ENCODE measurements at regions not wholly inside any gene's neighbourhood (a gene's known extent, or its start where the extent isn't known, plus 50 kb on each side); places are given as distances from the start of the nearest gene placed in this dataset.

DNA sequence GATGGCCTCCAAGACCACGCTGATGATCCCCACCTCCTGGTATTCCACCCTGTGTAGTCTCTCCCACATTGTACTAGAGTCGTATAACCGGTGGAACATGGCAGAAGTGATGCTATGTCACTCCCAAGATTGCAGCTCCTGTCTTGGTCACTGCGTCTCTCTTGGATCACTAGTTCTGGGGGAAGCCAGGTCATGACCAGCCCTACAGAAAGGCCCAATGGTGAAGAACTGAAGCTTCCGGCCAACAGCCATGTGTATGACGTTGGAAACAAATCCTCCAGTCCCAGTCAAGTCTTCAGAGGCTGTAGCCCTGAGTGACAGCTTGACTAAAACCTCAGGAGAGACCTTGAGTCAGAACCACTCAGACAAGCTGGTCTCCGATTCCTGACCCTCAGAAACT, 61.9 kb upstream of the FNDC3B start:
- POLR2A ChIA-PET, result no interaction called here

DNA sequence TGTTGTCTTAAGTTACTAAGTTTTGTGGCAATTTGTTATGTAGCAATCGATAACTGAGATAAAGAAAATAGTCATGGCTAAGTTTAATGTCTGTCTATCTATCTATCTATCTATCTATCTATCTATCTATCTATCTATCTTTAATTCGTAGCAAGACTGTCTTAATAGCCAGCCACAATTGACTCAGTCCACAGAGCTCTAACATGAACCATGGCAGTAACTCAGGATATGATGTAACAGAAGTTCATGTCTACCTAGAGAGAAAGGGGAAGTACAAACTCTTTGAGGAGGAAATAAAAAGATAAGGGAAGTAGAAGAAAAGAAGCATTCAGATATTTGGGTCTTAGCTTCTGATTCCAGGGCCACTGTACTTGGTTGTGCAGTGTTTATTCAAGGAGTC, 61.5 kb upstream of the FNDC3B start:
- no peak for DNase-seq (ENCODE audit: low read depth, low spot score)
- Histone ChIP-seq H3K27me3 (ENCODE audit: control insufficient read depth, insufficient read depth, low read length) (no peaks in the 10 kb centered on the region), H3K4me3 (ENCODE audit: low read depth, low read length) (no peak overlapping the region), H3K9me3 (ENCODE audit: control insufficient read depth, insufficient read depth, low read length) (no peaks in the 10 kb centered on the region), H3K27ac (ENCODE audit: low read depth, low read length) (no peak overlapping the region)
- CTCF ChIA-PET, result no interaction called here
- POLR2A ChIA-PET, result no interaction called here
- TF ChIP-seq, protein P1, sequence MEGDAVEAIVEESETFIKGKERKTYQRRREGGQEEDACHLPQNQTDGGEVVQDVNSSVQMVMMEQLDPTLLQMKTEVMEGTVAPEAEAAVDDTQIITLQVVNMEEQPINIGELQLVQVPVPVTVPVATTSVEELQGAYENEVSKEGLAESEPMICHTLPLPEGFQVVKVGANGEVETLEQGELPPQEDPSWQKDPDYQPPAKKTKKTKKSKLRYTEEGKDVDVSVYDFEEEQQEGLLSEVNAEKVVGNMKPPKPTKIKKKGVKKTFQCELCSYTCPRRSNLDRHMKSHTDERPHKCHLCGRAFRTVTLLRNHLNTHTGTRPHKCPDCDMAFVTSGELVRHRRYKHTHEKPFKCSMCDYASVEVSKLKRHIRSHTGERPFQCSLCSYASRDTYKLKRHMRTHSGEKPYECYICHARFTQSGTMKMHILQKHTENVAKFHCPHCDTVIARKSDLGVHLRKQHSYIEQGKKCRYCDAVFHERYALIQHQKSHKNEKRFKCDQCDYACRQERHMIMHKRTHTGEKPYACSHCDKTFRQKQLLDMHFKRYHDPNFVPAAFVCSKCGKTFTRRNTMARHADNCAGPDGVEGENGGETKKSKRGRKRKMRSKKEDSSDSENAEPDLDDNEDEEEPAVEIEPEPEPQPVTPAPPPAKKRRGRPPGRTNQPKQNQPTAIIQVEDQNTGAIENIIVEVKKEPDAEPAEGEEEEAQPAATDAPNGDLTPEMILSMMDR (IDR thresholded peaks at IDR 0.05; ENCODE audit: low read depth, low read length), result no peak

More for the DNA sequence above, 61.9 kb upstream of the FNDC3B start:
- TF ChIP-seq, protein P1 (IDR thresholded peaks at IDR 0.05; ENCODE audit: low read depth, low read length), result no peak
- H3K27ac ChIP-seq (ENCODE audit: low read depth, low read length), result no peak overlapping the region
- CTCF ChIA-PET, result no interaction called here
- H3K4me3 ChIP-seq (ENCODE audit: low read depth, low read length), result no peak overlapping the region
- H3K27me3 ChIP-seq (ENCODE audit: control insufficient read depth, insufficient read depth, low read length), result no peaks in the 10 kb centered on the region
- no peaks in the 10 kb centered on the region for H3K9me3 ChIP-seq (ENCODE audit: control insufficient read depth, insufficient read depth, low read length)
- DNase-seq (ENCODE audit: low read depth, low spot score), result no peak

DNA sequence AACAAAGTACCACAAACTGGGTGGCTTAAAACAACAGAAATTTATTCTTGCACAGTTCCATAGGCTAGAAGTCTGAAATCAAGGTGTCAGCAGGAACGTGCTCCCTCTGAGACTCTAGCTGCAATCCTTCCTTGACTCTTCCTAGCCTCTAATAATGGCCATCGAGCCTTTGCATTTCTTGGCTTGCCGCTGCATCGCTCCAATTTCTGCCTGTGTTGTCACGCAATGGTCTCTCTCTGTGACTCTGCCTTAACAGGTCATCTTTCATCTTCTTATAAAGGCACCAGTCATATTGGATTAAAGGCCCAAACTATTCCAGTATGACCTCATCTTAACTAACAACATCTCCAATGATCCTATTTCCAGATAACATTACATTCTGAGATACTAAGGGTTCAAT, 61.0 kb upstream of the FNDC3B start:
- DNase-seq (ENCODE audit: low read depth, low spot score), result no peak
- H3K27me3 ChIP-seq (ENCODE audit: control insufficient read depth, insufficient read depth, low read length), result no peaks in the 10 kb centered on the region
- H3K9me3 ChIP-seq (ENCODE audit: control insufficient read depth, insufficient read depth, low read length), result no peaks in the 10 kb centered on the region
- CTCF ChIA-PET, result no interaction called here
- TF ChIP-seq, protein P1 (IDR thresholded peaks at IDR 0.05; ENCODE audit: low read depth, low read length), result no peak
- no peak overlapping the region for H3K4me3 ChIP-seq (ENCODE audit: low read depth, low read length)
- POLR2A ChIA-PET, result no interaction called here
- H3K27ac ChIP-seq (ENCODE audit: low read depth, low read length), result no peak overlapping the region

DNA sequence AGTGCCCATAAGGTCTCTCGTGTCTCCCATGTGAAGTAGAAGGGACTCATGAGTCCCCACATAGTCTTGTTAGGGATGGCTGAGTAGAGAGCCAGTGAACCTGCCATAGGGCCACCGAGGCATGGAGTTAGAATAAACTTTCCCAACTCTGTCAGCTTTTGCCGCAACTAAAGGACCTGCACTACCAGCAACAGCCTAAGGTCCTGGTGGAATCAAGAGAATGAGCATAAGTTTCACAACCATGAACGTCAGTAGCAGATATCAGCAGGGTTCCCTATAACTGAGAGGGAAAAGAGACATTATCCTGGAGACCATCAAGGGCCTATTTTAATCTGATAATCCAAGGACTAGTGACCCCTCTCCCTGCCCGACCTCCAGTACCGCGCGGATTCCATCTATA, 60.3 kb upstream of the FNDC3B start:
- no peak overlapping the region for H3K4me3 ChIP-seq (ENCODE audit: low read depth, low read length)
- ChIA-PET CTCF (no interaction called here), POLR2A (no interaction called here)
- H3K9me3 ChIP-seq (ENCODE audit: control insufficient read depth, insufficient read depth, low read length), result no peaks in the 10 kb centered on the region
- TF ChIP-seq, protein P1 (IDR thresholded peaks at IDR 0.05; ENCODE audit: low read depth, low read length), result no peak
- no peak for DNase-seq (ENCODE audit: low read depth, low spot score)
- no peaks in the 10 kb centered on the region for H3K27me3 ChIP-seq (ENCODE audit: control insufficient read depth, insufficient read depth, low read length)
- H3K27ac ChIP-seq (ENCODE audit: low read depth, low read length), result no peak overlapping the region

DNA sequence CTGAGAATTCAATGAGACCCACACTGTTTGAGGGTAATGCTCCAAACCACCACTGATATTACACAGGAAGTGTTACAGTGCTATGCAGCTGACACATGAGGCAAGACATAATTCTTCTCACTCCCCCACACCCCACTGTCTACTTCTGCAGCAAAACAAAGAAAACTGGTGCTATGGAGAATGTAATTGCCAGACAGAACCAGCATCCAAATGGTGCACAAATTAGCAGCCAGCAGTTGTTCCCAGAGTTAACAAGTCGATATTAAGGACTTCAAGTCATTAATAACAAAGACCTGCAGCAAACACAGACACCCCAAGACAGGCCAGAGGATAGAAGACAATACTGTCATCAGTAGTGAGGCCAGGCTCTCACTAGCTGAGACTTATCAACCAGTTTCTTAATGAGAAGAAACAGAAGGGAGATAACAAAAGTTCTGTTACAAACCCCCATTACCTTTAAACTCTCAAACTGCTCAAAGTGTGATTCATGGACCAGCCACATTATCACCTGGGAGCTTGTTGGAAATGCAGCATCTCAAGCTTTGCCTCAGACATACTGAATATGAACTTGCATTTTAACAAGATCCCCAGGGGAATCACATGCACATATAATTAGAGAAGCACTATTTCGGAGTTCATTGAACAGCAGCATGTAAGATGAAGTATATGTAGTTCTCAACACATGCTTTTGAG, 58.7 kb upstream of the FNDC3B start:
- Histone ChIP-seq H3K4me3 (ENCODE audit: low read depth, low read length) (no peak overlapping the region), H3K27me3 (ENCODE audit: control insufficient read depth, insufficient read depth, low read length) (no peaks in the 10 kb centered on the region), H3K9me3 (ENCODE audit: control insufficient read depth, insufficient read depth, low read length) (no peaks in the 10 kb centered on the region), H3K27ac (ENCODE audit: low read depth, low read length) (no peak overlapping the region)
- ChIA-PET CTCF (no interaction called here), POLR2A (no interaction called here)
- TF ChIP-seq, protein P1 (IDR thresholded peaks at IDR 0.05; ENCODE audit: low read depth, low read length), result no peak
- no peak for DNase-seq (ENCODE audit: low read depth, low spot score)

All from AG04450 (cell line).